Endothelial cell of umbilical vein (primary cell): ENCODE measurements at regions not wholly inside any gene's neighbourhood (a gene's known extent, or its start where the extent isn't known, plus 50 kb on each side); places are given as distances from the start of the nearest gene placed in this dataset.

Source experiments
- BruUV-seq: library from RNA; stranded (reverse); fragments of 400-500 nt; replicated peaks from 2 replicates; lab custom pipeline; 2021; lab: Mats Ljungman, UMichigan
- CTCF ChIA-PET: fragments of 300-600, 350-600 bp; sonication (Branson Sonifier 250); formaldehyde crosslinking; loops from one replicate; lab custom pipeline; 2021; ENCODE audit warnings: antibody characterized with exemption, inconsistent platforms; lab: Charles Lee
- POLR2A ChIA-PET: fragments of 300-600, 350-600 bp; sonication (Branson Sonifier 250); formaldehyde crosslinking; loops from one replicate; lab custom pipeline; 2021; ENCODE audit warnings: antibody characterized with exemption, inconsistent platforms; lab: Charles Lee
- DNase-seq: peaks from one replicate; pipeline ENCODE4 v3.0.0-alpha.2; 2011; ENCODE audit warnings: low read depth, low spot score
- FAIRE-seq: peaks from 2 replicates; lab custom pipeline; 2011; peaks lifted over from hg19 to GRCh38; lab: Jason Lieb, UNC
- H2AFZ ChIP-seq: 2 replicates; pipeline ENCODE4 v1.6.0; 2012; ENCODE audit warnings: low read depth, low read length, control low read depth, inconsistent platforms
- H3K27ac ChIP-seq: 2 replicates; pipeline ENCODE4 v1.5.1; 2011; ENCODE audit warnings: low read depth, mild to moderate bottlenecking, control low read depth, low read length, moderate library complexity; ENCODE audit not compliant: insufficient read depth
- H3K27me3 ChIP-seq, 2 experiments: 2 replicates each; pipeline versions ENCODE4 v1.6.0 to v1.6.1; 2011; ENCODE audit warnings: low read length in 2 of 2, mixed read lengths in 1 of 2; ENCODE audit not compliant: control insufficient read depth in 2 of 2, insufficient read depth in 2 of 2
- H3K36me3 ChIP-seq, 2 experiments: 2 replicates in 1 of 2; 3 replicates in 1 of 2; pipeline ENCODE4 v1.5.1; 2011; ENCODE audit warnings: low read length in 2 of 2, mild to moderate bottlenecking in 1 of 2, moderate library complexity in 1 of 2; ENCODE audit not compliant: control insufficient read depth in 2 of 2, insufficient read depth in 2 of 2; ENCODE audit errors: extremely low read depth in 1 of 2
- H3K4me1 ChIP-seq: 3 replicates; pipeline ENCODE4 v1.5.1; 2011; ENCODE audit warnings: mild to moderate bottlenecking, low read length; ENCODE audit not compliant: control insufficient read depth, insufficient read depth; ENCODE audit errors: extremely low read depth
- H3K4me2 ChIP-seq: 2 replicates; pipeline ENCODE4 v1.6.1; 2011; ENCODE audit warnings: low read length, control low read depth, mixed read lengths; ENCODE audit not compliant: insufficient read depth
- H3K4me3 ChIP-seq, 3 experiments: fragments of 200-600 bp in 1 of 3; sonication (generic), shearing (Covaris generic) in 1 of 3; replicated peaks in 1 of 3; 2 replicates each; pipeline ENCODE4 v1.5.1; 2011 to 2016; ENCODE audit warnings: control low read depth in 3 of 3, low read length in 3 of 3, mild to moderate bottlenecking in 2 of 3, inconsistent platforms in 1 of 3, low read depth in 1 of 3, moderate library complexity in 1 of 3; ENCODE audit not compliant: insufficient read depth in 1 of 3
- H3K79me2 ChIP-seq: 2 replicates; pipeline ENCODE4 v1.6.0; 2012; ENCODE audit warnings: low read length, inconsistent platforms; ENCODE audit not compliant: control insufficient read depth, insufficient read depth
- H3K9ac ChIP-seq: replicated peaks from 2 replicates; pipeline ENCODE3; 2011; ENCODE audit warnings: low read length, control low read depth; ENCODE audit not compliant: insufficient read depth; ENCODE audit errors: extremely low read depth
- H3K9me1 ChIP-seq: replicated peaks from 3 replicates; pipeline ENCODE4 v1.6.0; 2011; ENCODE audit warnings: mild to moderate bottlenecking, low read length; ENCODE audit not compliant: control insufficient read depth, insufficient read depth; ENCODE audit errors: extremely low read depth
- H3K9me3 ChIP-seq: replicated peaks from 2 replicates; pipeline ENCODE4 v1.5.1; 2012; ENCODE audit warnings: low read length, inconsistent platforms; ENCODE audit not compliant: control insufficient read depth, insufficient read depth
- H4K20me1 ChIP-seq: replicated peaks from 2 replicates; pipeline ENCODE3; 2011; ENCODE audit warnings: mild to moderate bottlenecking, low read length; ENCODE audit not compliant: control insufficient read depth, insufficient read depth; ENCODE audit errors: extremely low read depth
- CTCF ChIP-seq, 2 donors: IDR thresholded peaks; 1 replicate in 1 of 2; 2 replicates in 1 of 2; pipeline ENCODE4 v1.5.1; 2011; ENCODE audit warnings: low read length in 2 of 2, mild to moderate bottlenecking in 2 of 2, moderate library complexity in 2 of 2, control low read depth in 1 of 2, inconsistent platforms in 1 of 2, low read depth in 1 of 2; ENCODE audit not compliant: insufficient read depth in 1 of 2; ENCODE audit errors: extremely low read depth in 1 of 2
- EZH2 ChIP-seq: IDR thresholded peaks from 2 replicates; pipeline ENCODE4 v1.6.1; 2012; ENCODE audit warnings: borderline replicate concordance, low read depth, mild to moderate bottlenecking, moderate library complexity, low read length, inconsistent platforms; ENCODE audit not compliant: severe bottlenecking
- FOS ChIP-seq: IDR thresholded peaks from 2 replicates; pipeline ENCODE4 v1.6.1; 2011; ENCODE audit warnings: mild to moderate bottlenecking, low read length, moderate library complexity, borderline replicate concordance; ENCODE audit not compliant: insufficient read depth
- GATA2 ChIP-seq: IDR thresholded peaks from 2 replicates; pipeline ENCODE4 v1.7.0; 2011; ENCODE audit warnings: low read depth, mild to moderate bottlenecking, moderate library complexity, mixed read lengths, low read length; ENCODE audit not compliant: insufficient read length, insufficient read depth
- JUN ChIP-seq: IDR thresholded peaks from 2 replicates; pipeline ENCODE4 v1.6.1; 2011; ENCODE audit warnings: borderline replicate concordance, low read depth; ENCODE audit not compliant: insufficient read length, insufficient read depth
- MAX ChIP-seq: IDR thresholded peaks from 2 replicates; pipeline ENCODE4 v1.6.1; 2011; ENCODE audit not compliant: insufficient read depth, insufficient read length
- MYC ChIP-seq: IDR thresholded peaks from one replicate; pipeline ENCODE4 v1.6.1; 2011; ENCODE audit warnings: mild to moderate bottlenecking, low read depth, low read length
- POLR2A ChIP-seq: IDR thresholded peaks from 2 replicates; pipeline ENCODE4 v1.6.1; 2012; ENCODE audit warnings: low read depth, mild to moderate bottlenecking, control low read depth, low read length
- POLR2AphosphoS5 ChIP-seq: IDR thresholded peaks from 2 replicates; pipeline ENCODE4 v1.6.1; 2012; ENCODE audit warnings: low read depth, mild to moderate bottlenecking, control low read depth, low read length, moderate library complexity; ENCODE audit not compliant: insufficient read depth
- dilution Hi-C: fragments of 300-500 bp; cut with MboI; formaldehyde crosslinking; loops from one replicate; pipeline ENCODE4 v1.15.0; 2019; ENCODE audit warnings: low sequenced_read_pairs; ENCODE audit not compliant: extremely low pct_ligation_motif_present
- intact Hi-C: fragments of 100-400 bp; cut with micrococcal nuclease; formaldehyde crosslinking; loops from one replicate; pipeline ENCODE4 v1.10.0; 2022

GRCh38 chr6:48542191-48542590 lies 431.2 kb upstream of the PTCHD4 start:
- Histone ChIP-seq H3K4me3 (no peak overlapping the region), H3K9me3 (no peaks in the 10 kb centered on the region), H3K9me1 (no peaks in the 10 kb centered on the region), H3K27me3 (no peaks in the 10 kb centered on the region), H4K20me1 (no peaks in the 10 kb centered on the region), H3K27ac (no peak overlapping the region), H3K4me2 (no peak overlapping the region), H3K4me1 (no peaks in the 10 kb centered on the region), H2AFZ (no peak overlapping the region), H3K36me3 (no peaks in the 10 kb centered on the region), H3K9ac (no peak overlapping the region), H3K79me2 (no peaks in the 10 kb centered on the region)
- no peak for FAIRE-seq
- dilution Hi-C loops = no loop called here
- POLR2A ChIA-PET = no interaction called here
- intact Hi-C loops = no loop called here
- BruUV-seq = no TSS peak
- CTCF ChIA-PET = interaction anchor here (1.2 kb wide), 1 partner anchor 47 kb away, joined by 3 read pairs; no protein-coding TSS in a partner anchor
- no peak for DNase-seq
- TF ChIP-seq FOS = no peak
- TF ChIP-seq JUN = no peak
- no peak for TF ChIP-seq GATA2
- no peak for TF ChIP-seq EZH2
- TF ChIP-seq MAX = no peak

- Histone ChIP-seq H3K9ac (no peak overlapping the region), H3K9me3 (no peaks in the 10 kb centered on the region), H3K9me1 (no peaks in the 10 kb centered on the region), H4K20me1 (no peaks in the 10 kb centered on the region), H3K4me1 (no peaks in the 10 kb centered on the region), H3K27me3 (no peaks in the 10 kb centered on the region), H3K27ac (no peak overlapping the region), H3K36me3 (no peaks in the 10 kb centered on the region), H2AFZ (no peak overlapping the region), H3K79me2 (no peaks in the 10 kb centered on the region), H3K4me2 (no peak overlapping the region), H3K4me3 (no peak overlapping the region)
- no peak for FAIRE-seq
- dilution Hi-C loops = no loop called here
- no TSS peak for BruUV-seq
- TF ChIP-seq GATA2 = no peak
- no peak for TF ChIP-seq MYC
- TF ChIP-seq POLR2AphosphoS5 = no peak
- TF ChIP-seq POLR2A = no peak
- no peak for TF ChIP-seq EZH2
- no peak for TF ChIP-seq FOS
- no peak for TF ChIP-seq JUN
- TF ChIP-seq CTCF (IDR thresholded peaks at IDR 0.05; ENCODE audit: extremely low read depth in 1 of 2, insufficient read depth in 1 of 2, low read depth in 1 of 2, low read length in 2 of 2) = no peak
- no peak for TF ChIP-seq MAX
- DNase-seq = no peak
- ChIA-PET CTCF (interaction anchor here (1.2 kb wide), 1 partner anchor 48 kb away, joined by 3 read pairs; no protein-coding TSS in a partner anchor), POLR2A (no interaction called here)
- intact Hi-C loops = no loop called here
Measured at GRCh38 chr6:48541649-48542048, 430.7 kb upstream of the PTCHD4 start.
